ENCODE measurements at regions not wholly inside any gene's neighbourhood (a gene's known extent, or its start where the extent isn't known, plus 50 kb on each side); places are given as distances from the start of the nearest gene placed in this dataset.
"Not testable (repeated sequence)": the region's sequence is repeated elsewhere in the genome, so short reads cannot be mapped to it uniquely, and the experiment has no call there.

GRCh38 chr16:26505496-26505895 is 561.2 kb upstream of the C16orf82 start:
- DNase-seq (ENCODE audit: low read depth) = no peak

- DNase-seq (ENCODE audit: low read depth) = not testable (repeated sequence)
Observed at GRCh38 chr16:26508946-26509345, 557.8 kb upstream of the C16orf82 start.

GRCh38 chr16:26510924-26511323 is 555.8 kb upstream of the C16orf82 start:
- no peak for DNase-seq (ENCODE audit: low read depth)

- DNase-seq (ENCODE audit: low read depth) = no peak
Observed at GRCh38 chr16:26511463-26511862, 555.3 kb upstream of the C16orf82 start.

- DNase-seq (ENCODE audit: low read depth) = no peak
Observed at GRCh38 chr16:26521626-26522025, 545.1 kb upstream of the C16orf82 start.

- no peak for DNase-seq (ENCODE audit: low read depth)
Observed at GRCh38 chr16:26524281-26524680, 542.4 kb upstream of the C16orf82 start.

DNA sequence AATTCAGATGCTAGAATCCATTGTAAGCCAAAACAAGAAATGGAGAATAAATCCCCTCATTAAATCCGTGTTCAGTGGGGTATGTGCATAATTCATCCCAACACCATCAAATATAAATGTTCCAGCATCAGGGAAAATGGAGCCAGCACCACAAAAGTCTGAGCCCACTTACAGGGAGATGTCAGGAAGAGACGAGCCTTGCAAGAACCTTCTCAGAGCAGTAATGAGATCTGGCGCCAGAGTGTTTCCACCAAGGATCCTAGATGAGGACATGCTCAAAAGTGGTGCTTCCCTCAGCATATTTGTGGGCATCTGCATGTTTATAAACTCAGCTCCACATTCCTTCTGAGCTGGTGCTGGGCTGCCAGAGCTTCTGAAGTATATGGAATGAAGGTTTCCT is 541.9 kb upstream of the C16orf82 start:
- DNase-seq (ENCODE audit: low read depth) = no peak

DNA sequence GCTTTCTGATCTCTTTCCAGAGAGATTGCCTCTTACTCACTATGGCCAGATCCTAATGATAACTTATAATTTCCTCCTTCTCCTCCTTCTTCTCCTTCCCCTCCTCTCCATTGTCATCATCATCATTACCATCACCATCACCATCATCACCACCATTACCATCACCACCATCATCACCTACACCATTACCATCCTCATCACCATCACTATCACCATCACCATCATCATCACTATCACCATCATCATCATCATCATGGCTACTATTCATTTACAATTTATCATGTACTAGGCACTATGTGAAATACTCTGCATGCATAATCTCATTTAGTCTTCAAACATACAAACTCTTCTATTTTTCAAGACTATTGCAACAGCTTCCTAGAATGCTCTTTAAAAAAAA is 540.9 kb upstream of the C16orf82 start:
- DNase-seq (ENCODE audit: low read depth) = no peak

- DNase-seq (ENCODE audit: low read depth) = no peak
Observed at GRCh38 chr16:26526633-26527032, 540.1 kb upstream of the C16orf82 start.

DNA sequence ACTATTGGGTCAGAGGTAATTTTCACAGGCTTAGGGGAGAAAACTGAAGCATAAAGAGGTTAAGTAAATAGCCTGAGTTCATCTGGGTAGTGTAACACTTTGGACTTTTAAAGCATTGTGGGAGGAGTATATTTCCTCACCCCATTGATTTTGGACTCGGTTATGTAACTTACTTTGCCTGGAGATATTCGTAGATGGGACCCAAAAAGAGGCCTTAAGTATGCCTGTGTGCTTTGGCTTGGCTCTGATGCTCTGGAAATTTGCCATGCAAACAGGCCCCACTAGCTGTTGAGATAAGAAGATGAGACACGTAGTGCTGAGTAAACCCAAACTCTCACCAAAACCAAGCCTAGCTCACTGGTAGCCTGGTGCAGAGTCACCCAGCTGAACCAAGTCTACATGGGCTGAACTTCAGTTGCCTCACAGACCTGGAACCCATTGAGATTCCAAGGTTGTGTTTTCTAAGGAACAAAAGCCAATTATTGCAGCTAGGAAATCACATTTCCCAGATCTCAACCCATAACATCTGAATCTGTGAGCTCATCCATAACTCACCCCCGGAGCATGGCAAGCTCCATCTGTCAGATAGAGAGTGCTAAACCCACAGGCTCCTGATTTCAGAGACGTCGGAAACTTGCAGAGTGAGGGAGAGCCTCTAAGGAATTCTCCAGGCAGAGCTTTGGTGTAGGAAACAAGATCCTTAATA is 536.0 kb upstream of the C16orf82 start:
- DNase-seq (ENCODE audit: low read depth) = no peak

DNA sequence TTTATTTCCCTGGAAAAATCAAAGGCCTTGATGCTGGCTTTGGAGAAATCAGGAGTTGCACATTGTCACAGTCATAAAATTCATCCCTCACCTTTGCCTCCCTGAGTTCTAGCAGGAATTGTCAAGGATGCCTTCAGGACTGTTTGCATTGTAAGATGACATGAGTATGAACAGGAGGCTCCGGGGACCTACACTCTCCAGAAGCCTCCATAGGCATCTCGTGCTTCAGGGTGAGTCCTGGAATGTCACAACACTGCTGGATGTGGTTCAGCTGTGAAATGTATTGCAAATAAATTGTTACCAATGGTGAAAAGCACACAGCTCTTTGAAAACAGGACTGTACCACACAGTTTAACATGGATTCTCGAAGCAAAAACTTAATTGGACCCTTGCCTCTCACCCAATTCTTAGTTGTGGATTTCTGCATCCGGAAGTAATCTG is 535.4 kb upstream of the C16orf82 start:
- DNase-seq (ENCODE audit: low read depth) = no peak

- DNase-seq (ENCODE audit: low read depth) = no peak
Observed at GRCh38 chr16:26532456-26532855, 534.3 kb upstream of the C16orf82 start.

DNA sequence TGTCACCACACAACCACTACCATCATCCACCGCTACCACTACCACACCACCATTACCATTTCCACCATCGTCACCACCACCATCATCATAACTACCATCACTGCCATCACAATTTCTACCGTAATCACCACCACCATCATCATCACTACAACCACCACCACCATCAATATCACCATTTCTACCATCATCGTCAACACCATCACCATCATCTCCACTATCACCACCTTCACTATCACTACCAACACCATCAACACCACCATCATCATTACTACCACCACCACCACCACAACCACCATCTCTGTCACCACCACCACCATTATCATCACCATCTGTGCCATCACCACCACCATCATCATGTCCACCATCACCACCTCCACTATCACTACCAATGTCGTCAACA is 524.5 kb upstream of the C16orf82 start:
- DNase-seq (ENCODE audit: low read depth) = no peak

- no peak for DNase-seq (ENCODE audit: low read depth)
Observed at GRCh38 chr16:26546573-26546972, 520.2 kb upstream of the C16orf82 start.

DNA sequence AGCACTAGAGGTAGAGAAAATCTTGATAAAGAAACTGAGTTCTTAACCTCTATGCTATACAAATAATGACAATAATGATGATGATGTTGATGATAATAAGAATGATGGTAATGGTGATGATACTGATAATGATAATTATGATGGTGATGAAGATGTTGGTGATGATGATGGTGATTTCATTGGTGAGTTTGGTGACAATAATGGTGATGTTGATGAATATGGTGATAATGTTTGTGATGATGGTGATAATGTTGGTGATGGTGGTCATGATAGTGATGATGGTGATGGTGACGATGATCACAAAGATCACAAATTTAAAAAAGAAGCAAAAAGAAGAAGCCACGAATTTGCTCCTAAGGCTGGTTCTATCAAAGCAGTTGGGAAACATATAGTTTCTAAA is 519.0 kb upstream of the C16orf82 start:
- DNase-seq (ENCODE audit: low read depth) = no peak

DNA sequence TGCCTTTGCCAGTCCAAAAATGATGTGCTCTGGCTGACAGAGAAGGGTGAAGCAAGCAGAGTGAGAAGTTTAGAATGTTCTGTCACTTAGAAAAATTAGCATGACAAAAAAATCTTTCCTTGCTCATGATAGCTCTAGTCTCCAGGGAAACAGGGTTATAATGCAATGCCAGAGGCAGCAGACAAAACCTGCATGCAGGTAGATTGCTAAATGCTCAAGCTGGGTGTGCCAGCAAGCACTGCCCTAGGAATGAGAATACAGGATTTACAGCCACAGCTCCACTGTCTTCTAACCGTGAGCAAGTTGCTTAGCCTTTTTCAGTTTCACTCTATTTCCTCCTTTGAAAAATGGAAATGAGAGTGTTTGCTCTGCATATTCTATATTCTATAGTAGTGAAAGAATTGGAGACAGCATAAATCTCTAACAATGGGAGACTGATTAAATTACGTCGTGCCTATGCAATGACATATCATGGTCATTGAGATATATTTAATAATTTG is 516.6 kb upstream of the C16orf82 start:
- no peak for DNase-seq (ENCODE audit: low read depth)

DNA sequence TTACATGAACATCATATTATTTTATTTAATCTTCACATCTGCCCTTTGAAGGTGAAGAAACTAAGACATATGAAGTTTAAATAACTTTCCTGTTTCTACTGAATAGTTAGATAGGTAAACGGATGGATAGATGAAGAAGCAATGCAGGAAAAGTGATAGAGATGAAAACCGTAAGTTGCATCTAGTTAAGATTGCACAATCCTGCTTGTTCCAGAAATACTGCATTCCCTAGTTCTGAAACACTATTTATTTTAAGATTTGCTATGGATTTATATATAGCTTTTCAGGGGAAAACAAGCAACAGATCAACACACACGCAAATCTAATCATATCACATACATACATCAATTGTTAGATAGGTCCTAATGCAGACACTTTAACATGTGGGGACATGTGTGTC is 512.7 kb upstream of the C16orf82 start:
- no peak for DNase-seq (ENCODE audit: low read depth)

GRCh38 chr16:26561303-26561702 is 505.4 kb upstream of the C16orf82 start:
- no peak for DNase-seq (ENCODE audit: low read depth)

GRCh38 chr16:26563018-26563417 is 503.7 kb upstream of the C16orf82 start:
- DNase-seq (ENCODE audit: low read depth) = no peak

DNA sequence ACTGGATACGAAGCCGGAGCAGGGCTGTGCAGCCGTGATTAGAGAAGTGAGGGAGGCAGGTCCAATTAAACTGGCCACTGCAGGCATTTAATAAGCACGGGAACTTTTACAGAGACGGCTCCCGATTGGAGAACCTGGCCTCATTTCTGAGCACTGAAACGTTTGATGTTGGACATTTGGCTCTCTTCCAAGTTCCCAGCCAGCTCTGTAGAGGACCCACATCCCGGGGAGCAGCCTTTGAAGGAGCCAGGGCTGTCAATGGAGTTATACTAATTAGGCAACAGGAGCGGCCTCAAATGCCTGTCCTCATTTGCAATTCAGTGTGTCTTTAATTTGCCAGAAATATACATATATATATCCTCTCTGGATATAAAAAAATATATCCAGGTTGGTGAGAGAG is 499.4 kb upstream of the C16orf82 start:
- no peak for DNase-seq (ENCODE audit: low read depth)

GRCh38 chr16:26569793-26570192 is 496.9 kb upstream of the C16orf82 start:
- DNase-seq (ENCODE audit: low read depth) = no peak

- no peak for DNase-seq (ENCODE audit: low read depth)
Observed at GRCh38 chr16:26578748-26579147, 488.0 kb upstream of the C16orf82 start.

DNA sequence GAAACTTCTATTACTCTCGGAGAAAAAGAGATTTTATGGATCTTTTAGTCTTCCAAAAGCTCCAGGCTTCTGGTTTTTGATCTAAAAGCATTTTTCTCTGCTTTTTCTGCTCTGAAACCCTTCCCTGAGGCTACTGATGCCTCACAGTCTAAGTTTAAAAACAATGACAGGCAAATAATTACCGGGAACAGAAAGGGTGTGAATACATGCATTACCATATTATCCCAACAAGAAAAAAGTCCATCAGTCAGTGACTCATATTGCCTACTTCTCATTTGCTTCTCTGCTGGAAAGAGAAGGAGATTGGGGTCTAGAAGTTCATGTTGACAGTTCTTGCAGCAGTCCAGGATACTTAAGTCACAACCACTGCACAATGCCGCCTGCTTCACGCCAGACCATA is 482.9 kb upstream of the C16orf82 start:
- no peak for DNase-seq (ENCODE audit: low read depth)

DNA sequence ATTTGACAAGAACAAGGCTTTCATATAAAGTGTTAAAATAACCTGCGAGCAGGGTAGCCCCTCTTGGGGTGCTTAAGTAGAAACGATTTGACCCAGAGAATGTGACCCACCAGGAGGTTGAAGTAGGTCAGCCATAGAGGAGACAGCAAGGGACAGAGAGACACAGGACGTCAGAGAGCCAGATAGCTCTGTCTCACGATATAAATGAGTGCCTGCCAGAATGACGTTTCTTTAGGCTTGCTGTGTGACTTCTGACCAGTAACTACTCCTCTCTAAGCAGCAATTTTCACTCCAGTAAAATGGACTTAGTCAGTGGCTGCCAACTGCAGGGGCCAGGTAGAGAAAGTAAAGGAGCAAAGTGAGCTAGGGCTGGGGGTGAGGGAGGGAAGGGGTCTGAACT is 473.0 kb upstream of the C16orf82 start:
- DNase-seq (ENCODE audit: low read depth) = no peak
